HG02610 (cell line): ENCODE measurements at regions not wholly inside any gene's neighbourhood (a gene's known extent, or its start where the extent isn't known, plus 50 kb on each side); places are given as distances from the start of the nearest gene placed in this dataset.
"Not testable (repeated sequence)": the region's sequence is repeated elsewhere in the genome, so short reads cannot be mapped to it uniquely, and the experiment has no call there.

Source experiments
- ATAC-seq: cut with Tn5 transposase; IDR thresholded peaks from one replicate; pipeline ENCODE4 v1.9.1; 2021; ENCODE audit warnings: mild to moderate bottlenecking, moderate library complexity; ENCODE audit not compliant: unreplicated experiment

- peak; percentile 78 for ATAC-seq
Measured at GRCh38 chr15:30470601-30471365, 56.7 kb upstream of the GOLGA8R start.

GRCh38 chr15:30471366-30471749 lies 57.3 kb upstream of the GOLGA8R start:
- peak; percentile 21 for ATAC-seq

- peak; percentile 64 for ATAC-seq
Measured at GRCh38 chr15:30471817-30472551, 57.9 kb upstream of the GOLGA8R start.

GRCh38 chr15:30484887-30485286 lies 67.0 kb upstream of the GOLGA8Q start:
- not testable (repeated sequence) for ATAC-seq

GRCh38 chr15:30489237-30489636 lies 62.6 kb upstream of the GOLGA8Q start:
- not testable (repeated sequence) for ATAC-seq

GRCh38 chr15:30490334-30490733 lies 61.5 kb upstream of the GOLGA8Q start:
- ATAC-seq, result not testable (repeated sequence)

GRCh38 chr15:30493947-30494346 lies 57.9 kb upstream of the GOLGA8Q start:
- not testable (repeated sequence) for ATAC-seq

- not testable (repeated sequence) for ATAC-seq
Measured at GRCh38 chr15:30497275-30497674, 54.6 kb upstream of the GOLGA8Q start.

- not testable (repeated sequence) for ATAC-seq
Measured at GRCh38 chr15:30499233-30499632, 52.6 kb upstream of the GOLGA8Q start.

GRCh38 chr15:30500511-30500910 lies 51.3 kb upstream of the GOLGA8Q start:
- ATAC-seq, result not testable (repeated sequence)
